Panc1 (cell line): ENCODE measurements at regions not wholly inside any gene's neighbourhood (a gene's known extent, or its start where the extent isn't known, plus 50 kb on each side); places are given as distances from the start of the nearest gene placed in this dataset.

Experiments used
- ATAC-seq: fragments of 200-7000 bp; cut with Tn5 transposase; 2 replicates; pipeline ENCODE4 v1.9.1; 2020; ENCODE audit warnings: mild to moderate bottlenecking, moderate library complexity
- BruUV-seq: library from RNA; stranded (reverse); fragments of 400-500 nt; replicated peaks from 2 replicates; lab custom pipeline; 2021; lab: Mats Ljungman, UMichigan
- CTCF ChIA-PET: fragments of 300-600 bp; sonication (Branson Sonifier 250); formaldehyde crosslinking; loops from one replicate; lab custom pipeline; 2022; ENCODE audit warnings: antibody characterized with exemption; lab: Charles Lee
- POLR2A ChIA-PET: fragments of 300-600 bp; sonication (Branson Sonifier 250); formaldehyde crosslinking; loops from one replicate; lab custom pipeline; 2022; ENCODE audit warnings: antibody characterized with exemption; lab: Charles Lee
- DNase-seq: peaks from one replicate; pipeline ENCODE4 v3.0.0-alpha.2; 2010; ENCODE audit warnings: low read depth, low spot score
- H3K27ac ChIP-seq: 2 replicates; pipeline ENCODE4 v1.5.1; 2011; ENCODE audit warnings: mild to moderate bottlenecking, low read length, inconsistent platforms
- H3K27me3 ChIP-seq: fragments of 200-500 bp; sonication (Bioruptor generic); 2 replicates; pipeline ENCODE4 v1.6.0; 2014; ENCODE audit warnings: low read length, inconsistent platforms; ENCODE audit not compliant: control insufficient read depth, insufficient read depth
- H3K36me3 ChIP-seq: fragments of 200-500 bp; sonication (Bioruptor generic); 2 replicates; pipeline ENCODE4 v1.5.1; 2014; ENCODE audit warnings: inconsistent platforms, mild to moderate bottlenecking, low read length, moderate library complexity; ENCODE audit not compliant: control insufficient read depth, insufficient read depth
- H3K4me1 ChIP-seq: 2 replicates; pipeline ENCODE4 v1.5.1; 2011; ENCODE audit warnings: inconsistent platforms, mild to moderate bottlenecking, low read length, moderate library complexity; ENCODE audit not compliant: control insufficient read depth, insufficient read depth
- H3K4me3 ChIP-seq, 2 experiments: 2 replicates each; pipeline ENCODE4 v1.5.1; 2011 to 2012; ENCODE audit warnings: low read depth in 2 of 2, low read length in 2 of 2, mild to moderate bottlenecking in 2 of 2, inconsistent platforms in 1 of 2, moderate library complexity in 1 of 2
- H3K9me3 ChIP-seq: fragments of 200-500 bp; sonication (Bioruptor generic); 2 replicates; pipeline ENCODE4 v1.5.1; 2014; ENCODE audit warnings: low read depth, mild to moderate bottlenecking, inconsistent platforms, low read length, moderate library complexity; ENCODE audit not compliant: control insufficient read depth, insufficient read depth
- CTCF ChIP-seq: fragments of 450-650 bp; IDR thresholded peaks from 2 replicates; pipeline ENCODE4 v1.5.1; 2017; ENCODE audit warnings: mild to moderate bottlenecking
- POLR2AphosphoS5 ChIP-seq: IDR thresholded peaks from 2 replicates; pipeline ENCODE4 v1.6.1; 2012; ENCODE audit warnings: mild to moderate bottlenecking, low read depth, low read length, moderate library complexity
- SIN3A ChIP-seq: IDR thresholded peaks from 2 replicates; pipeline ENCODE4 v1.6.1; 2012; ENCODE audit warnings: low read depth, mild to moderate bottlenecking, low read length, moderate library complexity, borderline replicate concordance; ENCODE audit not compliant: insufficient read depth
- TCF7L2 ChIP-seq: IDR thresholded peaks from 2 replicates; pipeline ENCODE4 v1.6.1; 2011; ENCODE audit warnings: mild to moderate bottlenecking, low read depth, low read length, inconsistent platforms
- in situ Hi-C: cut with HindIII; loops from 2 replicates; pipeline ENCODE4 v1.10.0; 2016; ENCODE audit warnings: low sequenced_read_pairs, low pct_unique_long_range_greater_than_20kb
- intact Hi-C: fragments of 100-400 bp; cut with micrococcal nuclease; formaldehyde crosslinking; loops from one replicate; pipeline ENCODE4 v1.10.0; 2022; ENCODE audit not compliant: unreplicated experiment
- TF ChIP-seq, protein P1 (sequence below), 2 experiments: IDR thresholded peaks; 2 replicates each; pipeline ENCODE4 v1.6.1; 2011 to 2012; ENCODE audit warnings: low read depth in 2 of 2, control low read depth in 1 of 2, low read length in 1 of 2, mild to moderate bottlenecking in 1 of 2, moderate library complexity in 1 of 2; ENCODE audit not compliant: insufficient read depth in 1 of 2

GRCh38 chr1:29839726-29840125 lies 603.4 kb downstream of the PTPRU start:
- Histone ChIP-seq H3K4me1 (no peaks in the 10 kb centered on the region), H3K27me3 (no peaks in the 10 kb centered on the region), H3K9me3 (peaks cover 12% of the 10 kb centered on the region; the same call in 1 of the 2 replicates), H3K4me3 (no peak overlapping the region), H3K27ac (no peak overlapping the region), H3K36me3 (no peaks in the 10 kb centered on the region)
- ChIA-PET POLR2A (no interaction called here), CTCF (no interaction called here)
- in situ Hi-C loops: no loop called here
- DNase-seq: no peak
- TF ChIP-seq SIN3A (no peak), CTCF (no peak), TCF7L2 (no peak), POLR2AphosphoS5 (no peak)
- TF ChIP-seq, protein P1, sequence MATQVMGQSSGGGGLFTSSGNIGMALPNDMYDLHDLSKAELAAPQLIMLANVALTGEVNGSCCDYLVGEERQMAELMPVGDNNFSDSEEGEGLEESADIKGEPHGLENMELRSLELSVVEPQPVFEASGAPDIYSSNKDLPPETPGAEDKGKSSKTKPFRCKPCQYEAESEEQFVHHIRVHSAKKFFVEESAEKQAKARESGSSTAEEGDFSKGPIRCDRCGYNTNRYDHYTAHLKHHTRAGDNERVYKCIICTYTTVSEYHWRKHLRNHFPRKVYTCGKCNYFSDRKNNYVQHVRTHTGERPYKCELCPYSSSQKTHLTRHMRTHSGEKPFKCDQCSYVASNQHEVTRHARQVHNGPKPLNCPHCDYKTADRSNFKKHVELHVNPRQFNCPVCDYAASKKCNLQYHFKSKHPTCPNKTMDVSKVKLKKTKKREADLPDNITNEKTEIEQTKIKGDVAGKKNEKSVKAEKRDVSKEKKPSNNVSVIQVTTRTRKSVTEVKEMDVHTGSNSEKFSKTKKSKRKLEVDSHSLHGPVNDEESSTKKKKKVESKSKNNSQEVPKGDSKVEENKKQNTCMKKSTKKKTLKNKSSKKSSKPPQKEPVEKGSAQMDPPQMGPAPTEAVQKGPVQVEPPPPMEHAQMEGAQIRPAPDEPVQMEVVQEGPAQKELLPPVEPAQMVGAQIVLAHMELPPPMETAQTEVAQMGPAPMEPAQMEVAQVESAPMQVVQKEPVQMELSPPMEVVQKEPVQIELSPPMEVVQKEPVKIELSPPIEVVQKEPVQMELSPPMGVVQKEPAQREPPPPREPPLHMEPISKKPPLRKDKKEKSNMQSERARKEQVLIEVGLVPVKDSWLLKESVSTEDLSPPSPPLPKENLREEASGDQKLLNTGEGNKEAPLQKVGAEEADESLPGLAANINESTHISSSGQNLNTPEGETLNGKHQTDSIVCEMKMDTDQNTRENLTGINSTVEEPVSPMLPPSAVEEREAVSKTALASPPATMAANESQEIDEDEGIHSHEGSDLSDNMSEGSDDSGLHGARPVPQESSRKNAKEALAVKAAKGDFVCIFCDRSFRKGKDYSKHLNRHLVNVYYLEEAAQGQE (IDR thresholded peaks at IDR 0.05; ENCODE audit: insufficient read depth in 1 of 2, low read depth in 2 of 2, low read length in 1 of 2): no peak
- no TSS peak for BruUV-seq
- intact Hi-C loops: no loop called here
- no peak for ATAC-seq

DNA sequence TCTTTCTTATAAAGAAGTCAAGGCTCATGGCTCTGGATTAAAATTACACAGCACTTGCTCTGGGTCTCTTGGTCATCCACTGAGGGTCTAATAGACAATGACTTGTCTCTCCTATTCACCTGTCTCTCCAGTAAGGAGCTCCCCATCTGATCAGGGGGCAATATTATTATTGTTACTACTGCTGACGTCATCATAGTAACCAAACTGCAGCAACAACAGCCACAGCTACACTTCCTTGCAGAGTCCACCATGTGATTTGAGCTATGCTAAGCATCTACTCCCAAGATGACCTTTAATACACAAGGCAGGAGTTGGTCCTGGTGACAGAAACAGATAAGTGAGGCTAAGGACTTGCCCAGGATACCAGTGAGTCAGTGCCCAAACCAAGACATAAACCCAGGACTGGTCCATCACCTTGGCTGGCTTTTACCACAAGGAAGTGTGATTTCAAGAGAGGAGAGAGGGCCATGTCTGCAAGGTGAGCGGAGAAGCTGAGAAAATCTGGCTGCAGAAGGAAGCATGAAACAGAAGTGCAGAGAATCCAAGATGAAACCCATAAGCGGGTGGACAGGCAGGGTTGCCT lies 602.5 kb downstream of the PTPRU start:
- Histone ChIP-seq H3K9me3 (peaks cover 12% of the 10 kb centered on the region; the same call in 1 of the 2 replicates), H3K4me3 (no peak overlapping the region), H3K4me1 (no peaks in the 10 kb centered on the region), H3K27me3 (no peaks in the 10 kb centered on the region), H3K27ac (no peak overlapping the region), H3K36me3 (no peaks in the 10 kb centered on the region)
- in situ Hi-C loops: no loop called here
- no TSS peak for BruUV-seq
- intact Hi-C loops: no loop called here
- no peak for ATAC-seq
- CTCF ChIA-PET: interaction anchor here (1.1 kb wide), 1 partner anchor 137 kb away, joined by 3 read pairs; no protein-coding TSS in a partner anchor
- DNase-seq: no peak
- TF ChIP-seq, protein P1 (IDR thresholded peaks at IDR 0.05; ENCODE audit: insufficient read depth in 1 of 2, low read depth in 2 of 2, low read length in 1 of 2): no peak
- no peak for TF ChIP-seq SIN3A
- TF ChIP-seq POLR2AphosphoS5: no peak
- no peak for TF ChIP-seq CTCF
- TF ChIP-seq TCF7L2: no peak
- POLR2A ChIA-PET: no interaction called here
